Erythroblast (primary cell): ENCODE measurements at regions not wholly inside any gene's neighbourhood (a gene's known extent, or its start where the extent isn't known, plus 50 kb on each side); places are given as distances from the start of the nearest gene placed in this dataset.

Experiments used
- GATA1 ChIP-seq: IDR thresholded peaks from 2 replicates; pipeline ENCODE4 v1.6.1; 2011; ENCODE audit warnings: low read depth, mild to moderate bottlenecking, control low read depth, low read length, moderate library complexity
- POLR2A ChIP-seq: IDR thresholded peaks from 2 replicates; pipeline ENCODE4 v1.6.1; 2011; ENCODE audit warnings: mild to moderate bottlenecking, low read length

DNA sequence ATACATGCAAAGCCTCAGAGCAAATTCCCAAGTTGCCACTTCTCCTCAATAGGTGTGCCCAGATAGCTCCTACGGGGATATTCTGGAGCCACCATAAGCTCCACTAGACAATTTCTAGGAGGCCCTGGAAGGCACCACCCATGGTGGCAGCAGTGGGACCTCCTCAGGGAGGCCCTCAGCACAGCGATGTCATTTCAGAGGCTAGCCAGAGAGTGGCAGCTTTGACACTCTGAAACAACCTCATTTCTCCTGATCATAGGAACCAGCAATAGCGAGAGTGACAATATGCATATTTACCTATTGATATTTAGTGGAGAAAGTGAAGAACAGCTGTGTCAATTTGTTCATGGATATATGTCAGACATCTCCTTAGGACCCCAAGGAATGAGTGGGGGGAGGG lies 612.3 kb downstream of the SOX5 start:
- no peak for TF ChIP-seq POLR2A
- TF ChIP-seq GATA1, result no peak
